ENCODE measurements at regions not wholly inside any gene's neighbourhood (a gene's known extent, or its start where the extent isn't known, plus 50 kb on each side); places are given as distances from the start of the nearest gene placed in this dataset.

DNA sequence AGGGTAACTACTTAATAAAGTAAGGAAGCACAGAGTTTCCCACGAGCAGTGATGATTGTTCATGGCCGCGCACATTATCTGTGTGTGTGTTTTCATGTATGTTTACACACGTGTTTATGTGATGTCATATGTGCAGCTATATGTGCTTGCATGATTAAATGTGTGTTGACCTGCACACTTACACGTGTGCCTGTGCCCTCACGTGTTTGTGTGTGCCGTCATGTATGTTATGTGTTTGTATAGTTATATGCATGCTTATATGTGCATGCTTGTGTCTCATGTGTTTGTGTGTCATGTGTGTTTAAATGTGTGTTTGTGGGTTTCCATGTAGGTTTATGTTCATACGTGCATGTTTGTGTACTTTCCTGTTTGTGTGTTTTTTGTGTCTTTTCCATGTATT is 782.3 kb downstream of the GALR1 start:
- no peak overlapping the region for H3K27ac Mint-ChIP-seq
- no peak overlapping the region for H3K4me2 ChIP-seq (replicated peaks; ENCODE audit: extremely low read depth, low read length, poor library complexity, severe bottlenecking)
- H4K20me1 ChIP-seq (ENCODE audit: insufficient read depth, low read length): no peaks in the 10 kb centered on the region
- no peak for DNase-seq
- peaks cover 0 to 2% (median 0%) of the 10 kb centered on the region in 3 donors for H3K27me3 Mint-ChIP-seq (ENCODE audit: low read depth in 3 of 3)
- no peaks in the 10 kb centered on the region for H3K36me3 Mint-ChIP-seq
- H3K79me2 ChIP-seq (ENCODE audit: insufficient read depth, low read length): no peaks in the 10 kb centered on the region
- H3K27ac ChIP-seq (ENCODE audit: low read depth in 1 of 2, low read length in 2 of 2): no peak overlapping the region
- no peak overlapping the region for H2AFZ ChIP-seq (ENCODE audit: insufficient read depth, low read depth, low read length, poor library complexity, severe bottlenecking)
- intact Hi-C loops (cut with micrococcal nuclease): no loop called here
- no peak for TF ChIP-seq CTCF (IDR thresholded peaks at IDR 0.05)
- no peak overlapping the region for H3K9ac ChIP-seq (ENCODE audit: insufficient read depth, low read length, poor library complexity, severe bottlenecking)
- H3K36me3 ChIP-seq (replicated peaks in 1 of 2; ENCODE audit: control insufficient read depth in 1 of 2, insufficient read depth in 2 of 2, low read length in 2 of 2): no peaks in the 10 kb centered on the region
- WGBS (ENCODE audit: insufficient coverage): 88% methylated on average over 8 of the region's 8 CpGs
- no peak overlapping the region for H3K4me3 Mint-ChIP-seq
- no peak overlapping the region for H3K4me3 ChIP-seq (replicated peaks in 1 of 3; ENCODE audit: low read depth in 2 of 3, low read length in 3 of 3)
- H3K4me1 ChIP-seq (ENCODE audit: control insufficient read depth in 1 of 2, insufficient read depth in 2 of 2, low read length in 2 of 2): no peaks in the 10 kb centered on the region
- no peaks in the 10 kb centered on the region for H3K27me3 ChIP-seq (ENCODE audit: control insufficient read depth in 2 of 2, insufficient read depth in 2 of 2, low read length in 2 of 2)
- peaks cover 9 to 10% of the 10 kb centered on the region in 2 donors for H3K9me3 ChIP-seq (replicated peaks in 1 of 2; ENCODE audit: control insufficient read depth in 1 of 2, insufficient read depth in 1 of 2, low read length in 2 of 2)
- H3K4me1 Mint-ChIP-seq: no peaks in the 10 kb centered on the region
- H3K9me3 Mint-ChIP-seq: peaks cover 0 to 9% (median 4%) of the 10 kb centered on the region in 7 donors

GRCh38 chr18:78032574-78032973 is 782.9 kb downstream of the GALR1 start:
- intact Hi-C loops (cut with micrococcal nuclease): no loop called here
- no peaks in the 10 kb centered on the region for H4K20me1 ChIP-seq (ENCODE audit: insufficient read depth, low read length)
- no peaks in the 10 kb centered on the region for H3K79me2 ChIP-seq (ENCODE audit: insufficient read depth, low read length)
- Mint-ChIP-seq H3K9me3 (peaks cover 0 to 9% (median 4%) of the 10 kb centered on the region in 7 donors), H3K4me1 (no peaks in the 10 kb centered on the region), H3K27me3 (ENCODE audit: low read depth in 3 of 3) (peaks cover 0 to 2% (median 0%) of the 10 kb centered on the region in 3 donors), H3K27ac (no peak overlapping the region), H3K36me3 (no peaks in the 10 kb centered on the region), H3K4me3 (no peak overlapping the region)
- H3K27ac ChIP-seq (ENCODE audit: low read depth in 1 of 2, low read length in 2 of 2): no peak overlapping the region
- TF ChIP-seq CTCF (IDR thresholded peaks at IDR 0.05): no peak
- peaks cover 9 to 10% of the 10 kb centered on the region in 2 donors for H3K9me3 ChIP-seq (replicated peaks in 1 of 2; ENCODE audit: control insufficient read depth in 1 of 2, insufficient read depth in 1 of 2, low read length in 2 of 2)
- no peaks in the 10 kb centered on the region for H3K36me3 ChIP-seq (replicated peaks in 1 of 2; ENCODE audit: control insufficient read depth in 1 of 2, insufficient read depth in 2 of 2, low read length in 2 of 2)
- 88% methylated on average over 1 of the region's 6 CpGs for WGBS (ENCODE audit: insufficient coverage)
- no peak overlapping the region for H3K4me3 ChIP-seq (replicated peaks in 1 of 3; ENCODE audit: low read depth in 2 of 3, low read length in 3 of 3)
- H3K9ac ChIP-seq (ENCODE audit: insufficient read depth, low read length, poor library complexity, severe bottlenecking): no peak overlapping the region
- no peaks in the 10 kb centered on the region for H3K4me1 ChIP-seq (ENCODE audit: control insufficient read depth in 1 of 2, insufficient read depth in 2 of 2, low read length in 2 of 2)
- H2AFZ ChIP-seq (ENCODE audit: insufficient read depth, low read depth, low read length, poor library complexity, severe bottlenecking): no peak overlapping the region
- no peak overlapping the region for H3K4me2 ChIP-seq (replicated peaks; ENCODE audit: extremely low read depth, low read length, poor library complexity, severe bottlenecking)
- H3K27me3 ChIP-seq (ENCODE audit: control insufficient read depth in 2 of 2, insufficient read depth in 2 of 2, low read length in 2 of 2): no peaks in the 10 kb centered on the region
- no peak for DNase-seq
